ENCODE measurements at regions not wholly inside any gene's neighbourhood (a gene's known extent, or its start where the extent isn't known, plus 50 kb on each side); places are given as distances from the start of the nearest gene placed in this dataset.

DNA sequence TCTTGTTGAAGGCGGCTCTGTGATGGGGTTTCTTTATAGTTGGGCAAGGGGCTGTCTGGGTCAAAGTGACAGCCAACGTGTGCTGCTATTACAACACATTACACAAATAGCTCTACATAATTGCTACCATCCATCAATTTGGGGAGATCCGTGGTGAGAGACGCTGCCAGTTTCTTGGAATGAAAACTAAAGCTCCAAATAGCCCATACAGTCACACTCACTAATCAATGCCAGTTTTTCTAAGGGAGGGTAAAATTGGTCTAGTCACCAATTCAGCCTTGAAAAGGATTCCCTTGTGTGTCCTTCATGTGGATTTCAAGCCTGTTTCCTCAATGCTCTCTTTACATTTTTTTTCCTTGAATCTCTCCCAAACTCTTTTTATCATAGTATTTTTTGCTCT is 343.3 kb upstream of the KLF4 start:
- intact Hi-C loops (cut with micrococcal nuclease), result no loop called here
- POLR2A ChIA-PET (ENCODE audit: unreplicated experiment), result no interaction called here

DNA sequence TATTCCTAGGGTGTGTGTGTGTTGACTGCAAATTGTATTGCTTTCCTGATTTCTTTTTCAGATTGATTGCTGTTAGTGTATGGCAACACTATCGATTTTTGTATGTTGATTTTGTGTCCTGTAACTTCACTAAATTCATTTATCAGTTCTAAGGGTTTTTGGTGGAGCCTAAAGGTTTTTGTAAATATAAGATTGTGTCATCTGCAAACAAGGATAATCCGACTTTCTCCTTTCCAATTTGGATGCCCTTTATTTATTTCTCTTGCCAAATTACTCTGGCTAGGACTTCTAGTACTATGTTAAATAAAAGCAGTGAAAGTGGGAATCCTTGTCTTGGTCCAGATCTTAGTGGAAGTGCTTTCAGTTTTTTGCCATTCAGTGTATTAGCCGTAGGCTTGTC is 340.9 kb upstream of the KLF4 start:
- no TSS peak for BruUV-seq (replicated peaks)
- intact Hi-C loops (cut with micrococcal nuclease), result no loop called here

More for the DNA sequence above, 343.3 kb upstream of the KLF4 start:
- no peak for DNase-seq
- no peaks in the 10 kb centered on the region for H3K9me2 ChIP-seq (replicated peaks; ENCODE audit: low read length)
- H3K27ac ChIP-seq (ENCODE audit: low read length), result no peak overlapping the region
- H2AFZ ChIP-seq (ENCODE audit: low read length), result no peak overlapping the region
- H3K27me3 ChIP-seq (ENCODE audit: low read length), result no peaks in the 10 kb centered on the region
- H3F3A ChIP-seq (ENCODE audit: low read length, unreplicated experiment), result no peaks in the 10 kb centered on the region
- ATAC-seq, result no peak
- no peaks in the 10 kb centered on the region for H3K9me3 ChIP-seq (ENCODE audit: low read length)
- CTCF ChIA-PET, result no interaction called here
- H4K20me1 ChIP-seq (ENCODE audit: low read length), result no peaks in the 10 kb centered on the region
- TF ChIP-seq, protein P1, sequence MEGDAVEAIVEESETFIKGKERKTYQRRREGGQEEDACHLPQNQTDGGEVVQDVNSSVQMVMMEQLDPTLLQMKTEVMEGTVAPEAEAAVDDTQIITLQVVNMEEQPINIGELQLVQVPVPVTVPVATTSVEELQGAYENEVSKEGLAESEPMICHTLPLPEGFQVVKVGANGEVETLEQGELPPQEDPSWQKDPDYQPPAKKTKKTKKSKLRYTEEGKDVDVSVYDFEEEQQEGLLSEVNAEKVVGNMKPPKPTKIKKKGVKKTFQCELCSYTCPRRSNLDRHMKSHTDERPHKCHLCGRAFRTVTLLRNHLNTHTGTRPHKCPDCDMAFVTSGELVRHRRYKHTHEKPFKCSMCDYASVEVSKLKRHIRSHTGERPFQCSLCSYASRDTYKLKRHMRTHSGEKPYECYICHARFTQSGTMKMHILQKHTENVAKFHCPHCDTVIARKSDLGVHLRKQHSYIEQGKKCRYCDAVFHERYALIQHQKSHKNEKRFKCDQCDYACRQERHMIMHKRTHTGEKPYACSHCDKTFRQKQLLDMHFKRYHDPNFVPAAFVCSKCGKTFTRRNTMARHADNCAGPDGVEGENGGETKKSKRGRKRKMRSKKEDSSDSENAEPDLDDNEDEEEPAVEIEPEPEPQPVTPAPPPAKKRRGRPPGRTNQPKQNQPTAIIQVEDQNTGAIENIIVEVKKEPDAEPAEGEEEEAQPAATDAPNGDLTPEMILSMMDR (conservative IDR thresholded peaks at IDR 0.05; ENCODE audit: low read depth, low read length), result no peak
- no peak for TF ChIP-seq EZH2 (IDR thresholded peaks at IDR 0.05; ENCODE audit: low read length, unreplicated experiment)
- no peak for TF ChIP-seq EZH2phosphoT487 (IDR thresholded peaks at IDR 0.05; ENCODE audit: borderline replicate concordance, low read length)
- H3K4me1 ChIP-seq (ENCODE audit: insufficient read depth, low read length), result no peaks in the 10 kb centered on the region
- no TSS peak for BruUV-seq (replicated peaks)
- H3K4me2 ChIP-seq (ENCODE audit: low read length), result no peak overlapping the region
- no peak overlapping the region for H3K4me3 ChIP-seq (ENCODE audit: low read length)
- H3K36me3 ChIP-seq (ENCODE audit: low read depth, low read length), result no peaks in the 10 kb centered on the region
- no peaks in the 10 kb centered on the region for H3K79me2 ChIP-seq (ENCODE audit: low read length)
- H3K9ac ChIP-seq (ENCODE audit: low read length), result no peak overlapping the region

DNA sequence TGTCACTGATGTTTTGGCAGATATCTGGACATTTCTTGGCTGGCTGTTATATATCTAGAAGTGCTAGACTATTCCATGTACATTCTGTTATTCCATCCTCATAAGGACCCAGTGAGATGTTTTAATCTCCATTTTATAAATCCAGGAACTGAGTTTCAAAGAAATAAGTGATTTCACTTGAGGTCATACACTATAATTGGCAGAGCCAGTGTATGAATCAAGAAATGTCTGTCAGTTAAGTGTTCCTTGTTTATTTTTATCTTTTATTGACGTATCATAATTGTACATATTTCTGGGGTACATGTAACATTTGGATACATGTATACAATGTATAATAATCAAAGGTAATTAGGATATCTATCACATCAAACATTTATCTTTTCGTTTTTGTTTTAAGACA is 338.3 kb upstream of the KLF4 start:
- H2AFZ ChIP-seq (ENCODE audit: low read length), result no peak overlapping the region
- no peak for ATAC-seq
- BruUV-seq (replicated peaks), result no TSS peak
- ChIA-PET POLR2A (ENCODE audit: unreplicated experiment) (no interaction called here), CTCF (no interaction called here)
- no peak overlapping the region for H3K4me3 ChIP-seq (ENCODE audit: low read length)
- no peaks in the 10 kb centered on the region for H3K4me1 ChIP-seq (ENCODE audit: insufficient read depth, low read length)
- no peaks in the 10 kb centered on the region for H3K36me3 ChIP-seq (ENCODE audit: low read depth, low read length)
- H3K4me2 ChIP-seq (ENCODE audit: low read length), result no peak overlapping the region
- no peaks in the 10 kb centered on the region for H3K27me3 ChIP-seq (ENCODE audit: low read length)
- H4K20me1 ChIP-seq (ENCODE audit: low read length), result no peaks in the 10 kb centered on the region
- TF ChIP-seq EZH2phosphoT487 (IDR thresholded peaks at IDR 0.05; ENCODE audit: borderline replicate concordance, low read length), result no peak
- no peak for TF ChIP-seq EZH2 (IDR thresholded peaks at IDR 0.05; ENCODE audit: low read length, unreplicated experiment)
- TF ChIP-seq, protein P1 (conservative IDR thresholded peaks at IDR 0.05; ENCODE audit: low read depth, low read length), result no peak
- no peaks in the 10 kb centered on the region for H3K79me2 ChIP-seq (ENCODE audit: low read length)
- no peak for DNase-seq
- no peak overlapping the region for H3K9ac ChIP-seq (ENCODE audit: low read length)
- H3K27ac ChIP-seq (ENCODE audit: low read length), result no peak overlapping the region
- no peaks in the 10 kb centered on the region for H3K9me3 ChIP-seq (ENCODE audit: low read length)
- intact Hi-C loops (cut with micrococcal nuclease), result no loop called here
- no peaks in the 10 kb centered on the region for H3K9me2 ChIP-seq (replicated peaks; ENCODE audit: low read length)
- H3F3A ChIP-seq (ENCODE audit: low read length, unreplicated experiment), result no peaks in the 10 kb centered on the region

More for the DNA sequence above, 340.9 kb upstream of the KLF4 start:
- CTCF ChIA-PET, result no interaction called here
- ATAC-seq, result no peak
- Histone ChIP-seq H3K79me2 (ENCODE audit: low read length) (no peaks in the 10 kb centered on the region), H3K9me2 (replicated peaks; ENCODE audit: low read length) (no peaks in the 10 kb centered on the region), H3K4me1 (ENCODE audit: insufficient read depth, low read length) (no peaks in the 10 kb centered on the region), H3K36me3 (ENCODE audit: low read depth, low read length) (no peaks in the 10 kb centered on the region), H3K9me3 (ENCODE audit: low read length) (no peaks in the 10 kb centered on the region), H4K20me1 (ENCODE audit: low read length) (no peaks in the 10 kb centered on the region), H3K27ac (ENCODE audit: low read length) (no peak overlapping the region), H3K27me3 (ENCODE audit: low read length) (no peaks in the 10 kb centered on the region), H2AFZ (ENCODE audit: low read length) (no peak overlapping the region), H3K4me3 (ENCODE audit: low read length) (no peak overlapping the region), H3K9ac (ENCODE audit: low read length) (no peak overlapping the region), H3F3A (ENCODE audit: low read length, unreplicated experiment) (no peaks in the 10 kb centered on the region), H3K4me2 (ENCODE audit: low read length) (no peak overlapping the region)
- no peak for DNase-seq
- no peak for TF ChIP-seq EZH2phosphoT487 (IDR thresholded peaks at IDR 0.05; ENCODE audit: borderline replicate concordance, low read length)
- TF ChIP-seq EZH2 (IDR thresholded peaks at IDR 0.05; ENCODE audit: low read length, unreplicated experiment), result no peak
- TF ChIP-seq, protein P1 (conservative IDR thresholded peaks at IDR 0.05; ENCODE audit: low read depth, low read length), result no peak
- POLR2A ChIA-PET (ENCODE audit: unreplicated experiment), result no interaction called here
